CD1c-positive myeloid dendritic cell (primary cell): ENCODE measurements at regions not wholly inside any gene's neighbourhood (a gene's known extent, or its start where the extent isn't known, plus 50 kb on each side); places are given as distances from the start of the nearest gene placed in this dataset.
"Not testable (repeated sequence)": the region's sequence is repeated elsewhere in the genome, so short reads cannot be mapped to it uniquely, and the experiment has no call there.

Experiments
- DNase-seq: peaks from one replicate; pipeline ENCODE4 v3.0.0-alpha.2; 2016; ENCODE audit errors: extremely low spot score

DNA sequence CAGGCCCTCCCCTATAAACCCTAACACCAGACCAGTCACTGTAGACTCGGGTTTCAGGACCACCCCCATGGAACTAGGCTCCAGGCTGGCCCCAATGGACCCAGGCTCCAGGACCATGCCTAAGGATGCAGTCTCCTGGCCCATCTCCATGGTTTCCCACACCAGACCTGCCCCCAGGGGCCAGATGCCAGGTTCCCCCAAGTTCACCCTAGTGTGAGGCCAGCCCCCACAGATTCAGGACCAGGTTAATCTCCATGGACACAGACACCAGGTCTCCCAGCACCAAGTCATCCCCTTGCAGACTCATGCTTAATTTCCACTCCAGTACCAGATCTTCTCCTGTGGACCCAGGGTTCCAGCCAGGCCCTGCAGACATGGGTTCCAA is 103.8 kb upstream of the LANCL2 start:
- no peak for DNase-seq

DNA sequence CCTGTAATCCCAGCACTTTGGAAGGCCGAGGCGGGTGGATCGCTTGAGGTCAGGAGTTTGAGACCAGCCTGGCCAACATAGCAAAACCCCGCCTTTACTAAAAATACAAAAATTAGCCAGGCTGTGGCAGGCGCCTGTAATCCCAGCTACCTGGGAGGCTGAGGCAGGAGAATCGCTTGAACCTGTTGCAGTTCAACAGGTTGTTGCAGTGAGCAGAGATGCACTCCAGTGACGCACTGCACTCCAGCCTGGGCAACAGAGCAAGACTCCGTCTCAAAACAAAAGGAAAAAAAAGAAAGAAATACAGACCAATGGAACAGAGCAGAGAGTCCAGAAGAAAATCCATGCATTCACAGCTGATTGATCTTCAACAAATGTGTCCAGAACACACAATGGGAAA is 99.8 kb upstream of the LANCL2 start:
- DNase-seq, result not testable (repeated sequence)

DNA sequence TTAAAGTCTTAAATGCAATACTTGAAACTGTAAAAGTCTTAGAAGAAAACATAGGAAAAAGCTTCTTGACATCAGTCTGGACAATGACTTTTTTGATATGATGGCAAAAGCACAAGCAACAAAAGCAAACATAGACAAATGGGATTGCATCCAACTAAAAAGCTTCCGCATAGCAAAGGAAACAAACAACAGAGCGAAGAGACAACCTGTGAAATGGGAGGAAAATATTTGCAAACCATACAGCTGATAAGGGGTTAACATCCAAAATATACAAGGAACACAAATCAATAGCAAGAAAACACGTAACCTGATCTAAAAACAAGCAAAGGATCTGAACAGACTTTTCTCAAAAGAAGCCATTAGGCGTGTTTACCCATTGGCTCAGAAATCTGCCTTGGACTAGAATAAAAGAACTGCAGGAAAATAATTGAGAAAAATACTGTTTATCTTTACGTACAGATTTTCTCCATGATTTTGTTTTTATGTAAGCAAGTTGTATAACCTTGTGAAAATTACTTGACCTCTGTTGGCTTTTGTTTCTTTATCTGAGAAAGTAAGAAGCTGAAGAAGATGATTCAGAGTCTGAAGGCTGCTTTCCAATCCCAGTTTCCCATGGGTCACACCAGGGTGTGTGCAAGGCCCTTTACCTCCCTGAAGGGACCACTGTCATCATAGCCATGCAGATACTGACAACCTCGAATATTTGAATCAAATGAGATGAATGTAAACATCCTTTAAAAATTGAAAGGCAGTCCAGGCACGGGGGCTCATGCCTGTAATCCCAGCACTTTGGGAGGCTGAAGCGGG is 99.1 kb upstream of the LANCL2 start:
- no peak for DNase-seq

DNA sequence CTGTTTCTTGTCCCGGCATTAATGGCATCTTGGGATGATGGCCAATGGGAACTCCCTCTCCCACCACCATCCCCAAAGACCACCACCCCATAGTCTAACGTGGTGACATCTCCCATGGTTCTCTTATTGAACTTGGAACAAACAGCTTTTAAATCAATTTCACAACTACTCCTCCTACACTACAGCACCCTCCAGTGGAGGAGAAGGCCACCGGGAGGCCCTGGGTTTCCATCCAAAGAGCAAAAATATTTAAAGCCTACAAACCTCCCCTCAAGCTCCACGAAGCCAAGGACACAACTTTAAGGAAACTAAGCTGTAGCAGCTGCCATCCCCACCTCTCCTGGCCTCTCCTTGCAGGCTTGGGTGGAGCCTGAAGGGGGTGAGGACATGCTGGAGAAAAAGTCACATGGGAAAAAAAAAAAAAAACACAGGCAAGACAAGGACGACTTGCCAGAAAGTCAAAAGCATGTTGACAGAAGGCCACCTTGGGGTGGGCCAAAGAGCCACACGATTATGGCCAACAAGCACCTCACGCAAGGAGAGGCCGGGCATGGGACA is 94.0 kb upstream of the LANCL2 start:
- DNase-seq, result no peak

DNA sequence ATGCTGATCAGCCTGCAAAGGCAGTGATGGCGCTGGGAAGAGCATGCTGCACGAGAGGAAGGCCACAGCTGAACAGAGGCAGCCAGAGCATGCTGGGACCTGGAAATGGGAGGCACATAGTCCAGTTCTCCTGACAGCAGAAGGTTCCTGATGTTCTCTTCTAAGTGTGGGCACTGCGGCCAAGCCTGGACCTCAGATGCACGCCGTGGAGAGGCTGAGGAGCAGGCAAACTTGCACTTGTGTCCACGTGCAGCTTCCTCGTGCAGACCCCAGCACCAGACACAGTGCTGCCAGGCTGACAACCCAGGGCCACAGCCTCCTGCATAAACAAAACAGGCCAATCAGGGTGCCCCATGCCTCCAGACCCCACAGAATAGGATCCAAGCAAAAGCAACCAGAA is 93.5 kb upstream of the LANCL2 start:
- DNase-seq, result no peak

DNA sequence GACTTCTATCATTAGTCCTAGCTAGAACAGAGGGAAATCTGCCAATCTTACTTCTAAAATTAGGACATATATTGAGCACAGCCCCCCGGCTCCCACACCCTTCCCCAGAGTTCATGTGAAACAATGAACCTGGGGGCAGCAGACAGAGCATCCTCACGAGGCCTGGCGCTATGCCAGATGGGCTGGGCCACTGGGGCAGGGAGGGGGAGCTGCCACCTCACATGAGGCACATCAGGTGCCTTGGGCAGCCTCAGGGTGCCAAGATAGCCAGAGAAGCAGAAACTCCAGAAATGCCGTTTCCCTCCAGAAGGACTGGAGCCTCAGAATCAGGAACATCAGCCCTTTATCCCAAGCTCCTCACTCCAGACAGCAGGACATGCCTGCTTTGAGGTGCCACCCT is 92.8 kb upstream of the LANCL2 start:
- no peak for DNase-seq

DNA sequence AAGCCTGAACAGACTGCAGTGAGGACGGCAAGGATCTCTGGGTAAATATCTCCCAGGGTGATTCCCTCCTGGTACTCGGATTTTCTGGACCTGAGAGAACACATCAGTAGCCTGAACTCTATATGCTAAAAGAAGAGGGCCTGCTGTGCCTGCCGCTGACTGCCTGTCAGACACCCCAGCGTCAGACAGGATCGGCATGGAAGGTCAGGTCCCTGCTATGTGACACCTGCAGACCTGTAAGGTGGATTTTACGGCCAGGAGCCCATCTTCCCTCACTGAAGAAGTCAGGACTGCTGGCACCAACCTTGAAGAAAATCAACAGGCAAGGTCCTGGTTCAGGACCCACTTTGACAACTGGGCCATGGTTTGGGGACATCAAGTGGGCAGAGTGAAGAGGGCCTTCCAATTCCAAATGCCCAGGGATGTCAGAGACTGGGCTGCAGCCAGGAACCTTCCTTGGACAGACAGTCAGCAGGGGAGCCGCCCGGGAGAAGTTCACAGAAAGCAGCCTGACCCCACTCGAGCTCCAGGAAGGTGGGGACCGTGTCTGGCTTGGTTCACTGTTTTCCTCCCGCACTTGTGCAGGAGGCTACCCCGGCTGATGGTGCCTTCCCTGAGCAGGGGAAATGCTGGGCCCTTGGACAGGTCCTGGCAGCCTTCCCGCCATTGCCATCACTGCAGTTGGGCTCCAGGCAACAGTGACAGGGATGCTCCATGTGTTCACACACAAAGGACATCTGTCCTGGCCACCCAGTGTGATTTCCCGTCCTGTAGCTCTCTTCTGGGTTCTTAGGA is 91.8 kb upstream of the LANCL2 start:
- DNase-seq, result no peak

DNA sequence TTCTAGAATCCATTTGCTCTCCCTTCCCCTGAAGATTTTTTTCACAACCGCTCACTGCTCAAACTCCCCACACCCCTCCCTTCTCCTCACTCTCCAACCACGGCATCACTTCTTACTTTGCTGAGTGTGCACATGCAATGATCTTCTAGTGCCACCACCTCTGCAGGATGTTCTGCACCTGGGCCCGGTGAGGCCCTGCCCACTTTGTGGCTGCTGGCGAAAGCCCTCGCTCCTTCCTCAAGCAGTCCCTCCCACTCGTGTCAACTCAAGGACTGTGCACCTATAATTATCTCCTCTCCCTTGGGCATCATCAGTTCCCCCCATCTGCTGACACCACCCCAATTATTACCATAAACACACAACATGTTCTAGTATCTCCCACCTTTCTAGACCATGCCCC is 91.0 kb upstream of the LANCL2 start:
- no peak for DNase-seq

DNA sequence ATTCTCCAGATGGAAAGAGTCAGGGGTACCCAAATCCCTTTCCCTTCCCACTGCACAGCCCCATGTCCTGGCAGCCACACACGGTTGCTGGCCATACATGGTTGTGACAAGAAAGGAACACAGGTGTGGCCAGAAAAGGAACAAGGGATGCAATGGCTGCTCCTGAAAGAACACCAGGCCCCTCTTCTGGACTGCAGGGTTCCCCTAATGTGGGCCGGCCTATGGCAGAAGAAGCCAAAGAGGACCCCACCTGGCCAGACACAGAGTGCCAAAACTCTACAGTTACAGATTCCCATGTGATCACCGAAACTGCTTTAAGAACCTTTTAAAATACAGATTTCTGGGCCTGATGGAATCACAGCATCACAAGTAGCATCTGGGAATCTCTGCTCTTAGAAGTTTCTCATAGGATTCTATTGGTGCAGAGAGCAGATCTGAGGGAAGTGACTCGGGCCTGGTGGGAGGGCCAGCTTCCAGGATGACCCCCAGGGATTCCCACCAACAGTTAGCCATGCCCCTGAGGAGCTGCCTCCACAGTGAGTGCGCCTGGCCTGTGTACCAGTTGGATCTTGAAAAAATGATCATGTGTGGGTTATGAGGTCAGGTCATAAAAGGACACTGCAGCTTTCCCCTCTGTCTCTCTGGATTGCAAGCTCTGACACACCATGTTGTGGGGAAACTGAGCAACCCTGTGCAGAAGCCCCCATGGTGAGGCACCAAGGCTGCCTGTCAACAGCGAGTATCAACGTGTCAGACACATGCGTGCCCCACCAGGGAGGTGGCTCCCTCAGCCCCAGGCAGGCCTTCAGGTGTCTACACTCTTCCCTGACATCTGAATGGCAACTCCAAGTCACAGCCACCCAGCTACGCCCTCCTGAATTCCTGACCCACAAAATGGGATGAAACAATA is 89.6 kb upstream of the LANCL2 start:
- DNase-seq, result no peak

DNA sequence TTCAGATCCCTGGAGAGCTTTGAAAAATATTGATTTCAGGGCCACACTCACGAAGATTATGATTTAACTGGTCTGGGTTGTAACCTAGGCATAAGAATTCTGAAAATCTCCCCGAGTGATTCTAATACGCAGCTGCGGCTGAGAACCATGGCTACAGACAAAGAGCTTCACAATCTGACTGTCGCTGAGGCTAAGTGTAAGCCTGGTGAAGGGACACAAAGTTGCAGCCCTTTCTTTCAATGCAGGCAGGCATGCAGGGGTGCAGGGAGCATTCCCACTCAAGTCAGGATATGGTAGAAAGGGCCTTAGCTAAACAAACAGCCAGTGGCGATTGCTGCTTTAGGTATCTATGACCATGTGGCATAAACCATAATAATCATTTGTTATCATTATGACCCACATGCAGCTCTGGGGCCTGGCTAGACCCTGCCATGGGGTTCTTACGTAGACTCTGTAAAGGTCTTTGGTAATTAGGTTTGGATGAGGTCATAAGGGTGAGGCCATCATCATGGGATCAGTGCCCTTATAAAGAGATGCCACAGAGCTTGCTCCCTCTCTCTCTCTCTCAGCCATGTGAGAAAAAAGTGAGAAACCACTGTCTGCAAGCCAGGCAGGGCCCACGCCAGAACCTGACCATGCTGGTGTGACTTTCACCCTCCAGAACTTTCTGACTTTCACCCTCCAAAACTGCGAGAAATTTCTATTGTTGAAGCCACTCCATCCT is 88.4 kb upstream of the LANCL2 start:
- no peak for DNase-seq

DNA sequence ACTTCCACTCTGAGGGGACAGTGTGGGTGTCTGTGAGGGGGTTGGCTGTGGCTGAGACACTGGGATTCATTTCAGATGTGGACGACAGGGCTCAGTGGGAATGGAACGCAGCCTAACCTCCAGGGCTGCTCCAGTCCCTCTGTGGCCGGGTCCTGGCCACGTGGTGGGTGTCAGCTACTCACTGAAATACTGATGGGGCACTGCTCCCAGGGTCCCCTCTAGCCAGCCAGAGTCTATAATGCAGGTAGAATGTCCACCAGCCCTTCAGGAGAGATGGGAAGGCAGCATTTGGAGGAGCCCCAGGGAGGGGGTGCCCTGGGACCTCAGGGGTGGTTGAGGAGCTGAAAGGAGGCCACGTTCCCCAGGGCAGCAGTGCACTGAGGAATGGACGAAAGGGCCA is 87.2 kb upstream of the LANCL2 start:
- DNase-seq, result no peak

DNA sequence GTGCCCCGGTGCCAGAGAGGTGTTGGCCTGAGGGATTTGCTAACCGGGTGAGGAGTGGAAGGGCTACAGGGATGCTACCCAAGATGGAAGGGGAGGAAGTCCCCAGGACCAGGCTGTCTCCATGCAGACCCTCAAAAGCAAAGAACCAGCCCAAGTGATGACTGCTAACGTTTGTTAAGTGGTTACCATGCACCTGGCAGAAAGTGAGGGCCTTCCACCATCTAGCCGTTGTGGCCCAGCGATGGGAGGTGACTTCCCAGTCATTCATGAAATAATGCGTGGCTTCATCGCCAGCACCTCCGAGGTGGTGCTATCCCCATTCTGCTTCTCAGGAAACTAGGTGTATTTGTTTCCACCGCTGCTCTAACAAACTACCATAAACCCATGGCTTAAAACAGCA is 86.8 kb upstream of the LANCL2 start:
- DNase-seq, result no peak

DNA sequence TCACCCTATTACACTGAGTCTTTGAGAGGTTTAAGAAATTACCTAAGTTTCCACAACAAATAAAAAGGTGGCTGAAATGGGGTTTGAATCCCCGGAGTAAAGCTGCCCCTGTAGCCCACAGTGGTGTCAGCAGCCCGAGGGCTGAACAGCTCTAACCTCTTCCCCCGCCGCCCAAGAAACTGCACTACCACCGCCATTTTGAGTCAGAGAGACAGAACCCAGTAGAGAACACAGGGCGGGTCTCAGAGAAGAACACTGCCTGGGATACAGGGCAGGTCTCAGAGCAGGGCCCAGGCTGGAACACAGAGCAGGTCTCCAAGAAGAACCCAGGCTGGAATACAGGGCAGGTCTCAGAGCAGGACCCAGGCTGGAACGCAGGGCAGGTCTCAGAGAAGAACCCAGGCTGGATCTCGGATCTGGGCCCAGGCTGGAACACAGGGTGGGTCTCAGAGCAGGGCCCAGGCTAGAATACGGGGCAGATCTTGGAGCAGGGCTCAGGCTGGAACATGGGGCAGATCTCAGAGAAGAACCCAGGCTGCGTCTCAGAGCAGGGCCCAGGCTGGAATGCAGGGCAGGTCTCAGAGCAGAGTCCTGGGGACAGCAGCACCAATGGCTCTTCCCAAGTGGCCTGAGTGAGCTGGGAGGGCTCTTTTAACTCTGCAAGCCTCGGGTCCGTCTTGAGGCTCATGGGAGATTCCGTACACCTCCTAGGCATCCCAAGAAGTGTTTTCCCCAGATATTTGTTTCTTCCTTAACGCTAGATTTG is 85.9 kb upstream of the LANCL2 start:
- DNase-seq, result no peak

DNA sequence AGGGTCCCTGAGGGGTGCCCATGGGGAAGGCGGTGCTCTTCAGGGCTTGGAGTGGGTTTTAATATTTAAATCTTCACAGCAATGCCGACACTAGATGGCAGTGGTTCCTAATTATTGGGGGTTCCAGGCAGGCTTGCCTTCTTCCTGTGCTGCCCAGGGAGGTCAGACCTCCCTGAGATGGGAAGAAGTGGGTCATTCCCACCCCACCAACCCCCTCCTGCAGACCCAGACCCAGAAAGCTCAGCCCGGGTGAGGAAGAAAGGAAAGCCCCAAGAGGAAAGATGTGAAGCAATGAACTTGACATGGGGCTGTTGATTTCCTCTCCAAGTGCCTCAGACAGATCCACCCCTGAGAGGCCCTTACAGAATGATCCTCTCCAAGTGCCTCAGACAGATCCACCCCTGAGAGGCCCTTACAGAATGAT is 85.1 kb upstream of the LANCL2 start:
- peak; percentile 65 for DNase-seq

DNA sequence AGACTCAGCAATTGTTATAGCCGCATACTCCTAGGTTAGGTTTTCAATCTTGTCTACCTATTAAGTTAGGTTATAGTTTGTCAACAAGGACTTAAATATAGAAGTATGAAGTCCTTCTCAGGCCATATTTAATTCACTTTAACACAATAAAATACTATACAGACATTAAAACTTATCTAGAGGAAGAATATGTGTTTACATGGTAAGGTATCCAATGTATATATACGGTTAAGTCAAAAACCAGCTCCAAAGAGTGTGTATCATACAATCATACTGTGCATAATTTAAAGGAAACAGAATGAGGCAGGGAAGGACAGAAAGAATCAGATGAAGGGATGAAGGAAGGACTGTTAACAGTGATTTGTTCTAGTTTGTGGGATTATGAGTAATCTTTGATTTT is 79.5 kb upstream of the LANCL2 start:
- no peak for DNase-seq

DNA sequence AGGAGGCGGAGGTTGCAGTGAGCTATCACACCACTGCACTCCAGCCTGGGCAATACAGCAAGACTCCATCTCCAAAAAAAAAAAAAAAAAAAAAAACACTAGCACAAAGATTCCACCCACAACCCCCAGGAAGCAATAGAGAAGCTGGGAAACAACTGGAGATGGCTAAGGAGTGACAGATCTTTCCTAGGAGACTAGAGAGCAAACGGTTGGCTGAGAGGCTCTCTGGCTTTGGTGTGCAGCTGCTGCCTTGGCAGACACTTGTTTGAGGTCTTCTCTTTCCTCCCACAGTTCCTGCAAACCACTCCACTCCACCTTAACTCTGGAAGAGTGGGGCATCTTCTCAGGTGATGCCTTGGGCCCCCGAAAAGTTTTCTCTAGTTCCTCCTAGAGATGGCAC is 78.5 kb upstream of the LANCL2 start:
- no peak for DNase-seq

DNA sequence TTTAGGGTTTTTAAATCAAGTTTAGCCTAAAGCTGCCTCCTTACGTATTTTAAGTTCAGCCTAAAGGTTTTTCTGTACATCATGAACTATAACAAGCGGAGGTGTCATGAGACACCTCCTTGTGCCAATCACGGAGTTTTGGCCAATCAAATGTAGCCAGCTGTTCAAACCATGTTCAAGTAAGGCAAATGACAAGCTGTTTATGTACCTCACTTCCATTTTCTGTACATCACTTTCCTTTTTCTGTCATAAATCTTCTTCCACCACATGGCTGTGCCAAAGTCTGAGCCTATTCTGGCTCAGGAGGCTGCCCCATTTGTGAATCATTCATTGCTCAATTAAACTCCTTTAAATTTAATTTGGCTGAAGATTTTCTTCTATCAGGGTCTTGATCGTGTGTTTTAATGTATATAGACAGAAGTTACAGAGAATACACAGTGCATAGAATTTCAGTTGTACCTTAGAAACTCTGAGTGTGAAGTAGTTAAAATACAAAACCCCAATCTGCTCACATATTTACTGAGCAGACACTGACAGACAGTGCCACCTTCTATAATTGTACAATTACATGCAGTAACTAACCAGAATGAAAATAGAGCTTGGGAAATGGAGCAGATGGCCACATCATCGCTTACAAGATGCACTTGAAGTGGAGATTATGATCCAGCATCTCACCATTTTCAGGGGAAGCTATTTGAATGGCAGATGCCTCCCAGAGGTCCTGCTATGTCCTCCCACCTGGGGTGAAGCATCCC is 76.9 kb upstream of the LANCL2 start:
- DNase-seq, result no peak

DNA sequence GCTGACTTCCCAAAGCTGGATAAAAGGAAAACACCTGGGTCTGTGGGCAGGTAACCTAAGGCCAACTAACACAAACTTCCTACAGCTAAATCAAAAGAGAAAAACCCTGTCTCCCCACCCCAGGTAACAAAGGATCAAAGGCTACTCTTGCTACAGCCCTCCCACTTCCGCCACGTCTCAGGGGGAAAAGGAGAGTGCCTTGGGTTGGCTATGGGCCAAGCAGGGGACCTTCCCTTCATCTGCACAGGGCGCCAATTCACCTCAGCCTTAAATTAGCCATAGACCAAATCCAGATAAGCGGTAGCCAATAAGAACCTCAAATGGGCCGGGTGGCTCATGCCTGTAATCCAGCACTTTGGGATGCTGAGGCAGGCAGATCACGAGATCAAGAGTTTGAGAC is 69.1 kb upstream of the LANCL2 start:
- DNase-seq, result no peak

DNA sequence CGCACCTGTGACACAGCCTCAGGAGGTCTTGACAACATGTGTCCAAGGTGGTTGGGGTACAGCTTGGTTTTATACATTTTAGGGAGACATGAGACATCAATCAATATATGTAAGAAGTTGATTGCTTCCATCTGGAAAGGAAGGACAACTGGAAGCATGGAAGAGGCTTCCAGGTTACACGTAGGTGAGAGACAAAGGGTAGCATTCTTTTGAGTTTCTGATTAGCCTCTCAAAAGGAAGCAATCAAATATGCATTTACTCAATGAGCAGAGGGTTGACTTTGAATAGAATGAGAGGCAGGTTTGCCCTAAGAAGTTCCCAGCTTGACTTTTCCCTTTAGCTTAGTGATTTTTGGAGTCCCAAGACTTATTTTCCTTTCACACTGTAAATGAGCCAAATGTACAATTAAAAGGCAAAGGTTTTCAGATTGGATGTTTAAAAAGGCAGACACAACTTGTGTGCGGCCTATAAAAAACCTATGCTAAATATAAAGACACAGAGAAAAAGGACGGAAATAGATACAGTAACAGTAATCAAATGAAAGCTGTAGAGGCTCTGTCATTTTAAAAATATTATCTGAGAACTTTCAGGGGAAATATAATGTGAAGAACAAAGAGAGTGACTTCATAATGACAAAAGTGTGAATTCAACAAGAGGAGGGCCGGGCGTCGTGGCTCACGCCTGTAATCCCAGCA is 65.7 kb upstream of the LANCL2 start:
- DNase-seq, result no peak
